GM21526 (cell line): ENCODE measurements at regions not wholly inside any gene's neighbourhood (a gene's known extent, or its start where the extent isn't known, plus 50 kb on each side); places are given as distances from the start of the nearest gene placed in this dataset.

Experiments
- ATAC-seq: cut with Tn5 transposase; IDR thresholded peaks from one replicate; pipeline ENCODE4 v1.9.1; 2021; ENCODE audit warnings: moderate library complexity; ENCODE audit not compliant: unreplicated experiment, low FRiP score

GRCh38 chr16:9406038-9406712 lies 314.7 kb downstream of the HAPSTR1 start:
- no peak for ATAC-seq

GRCh38 chr16:9407206-9407758 lies 315.8 kb downstream of the HAPSTR1 start:
- ATAC-seq, result no peak

GRCh38 chr16:9408297-9408878 lies 316.9 kb downstream of the HAPSTR1 start:
- no peak for ATAC-seq

- ATAC-seq, result no peak
These were observed 318.4 kb downstream of the HAPSTR1 start for GRCh38 chr16:9409560-9410493.

GRCh38 chr16:9411426-9411825 lies 320.0 kb downstream of the HAPSTR1 start:
- no peak for ATAC-seq

GRCh38 chr16:9412031-9412914 lies 320.8 kb downstream of the HAPSTR1 start:
- no peak for ATAC-seq

- ATAC-seq, result no peak
These were observed 321.4 kb downstream of the HAPSTR1 start for GRCh38 chr16:9412915-9413264.

- no peak for ATAC-seq
These were observed 324.1 kb downstream of the HAPSTR1 start for GRCh38 chr16:9415545-9415944.

GRCh38 chr16:9417898-9418297 lies 326.5 kb downstream of the HAPSTR1 start:
- no peak for ATAC-seq

GRCh38 chr16:9419161-9419560 lies 327.7 kb downstream of the HAPSTR1 start:
- no peak for ATAC-seq

GRCh38 chr16:9422762-9423513 lies 331.5 kb downstream of the HAPSTR1 start:
- ATAC-seq, result no peak

- no peak for ATAC-seq
These were observed 333.8 kb downstream of the HAPSTR1 start for GRCh38 chr16:9425236-9425635.

- ATAC-seq, result no peak
These were observed 337.0 kb downstream of the HAPSTR1 start for GRCh38 chr16:9428355-9429005.

- ATAC-seq, result no peak
These were observed 338.3 kb downstream of the HAPSTR1 start for GRCh38 chr16:9429646-9430330.

- no peak for ATAC-seq
These were observed 343.2 kb downstream of the HAPSTR1 start for GRCh38 chr16:9434659-9435058.

GRCh38 chr16:9436175-9436574 lies 344.7 kb downstream of the HAPSTR1 start:
- ATAC-seq, result no peak

- no peak for ATAC-seq
These were observed 345.7 kb downstream of the HAPSTR1 start for GRCh38 chr16:9437115-9437514.

- ATAC-seq, result no peak
These were observed 347.5 kb downstream of the HAPSTR1 start for GRCh38 chr16:9438991-9439390.
